HG03135 (cell line): ENCODE measurements at regions not wholly inside any gene's neighbourhood (a gene's known extent, or its start where the extent isn't known, plus 50 kb on each side); places are given as distances from the start of the nearest gene placed in this dataset.
"Not testable (repeated sequence)": the region's sequence is repeated elsewhere in the genome, so short reads cannot be mapped to it uniquely, and the experiment has no call there.

Experiments
- ATAC-seq: cut with Tn5 transposase; IDR thresholded peaks from one replicate; pipeline ENCODE4 v1.9.1; 2021; ENCODE audit warnings: mild to moderate bottlenecking, moderate library complexity; ENCODE audit not compliant: unreplicated experiment

DNA sequence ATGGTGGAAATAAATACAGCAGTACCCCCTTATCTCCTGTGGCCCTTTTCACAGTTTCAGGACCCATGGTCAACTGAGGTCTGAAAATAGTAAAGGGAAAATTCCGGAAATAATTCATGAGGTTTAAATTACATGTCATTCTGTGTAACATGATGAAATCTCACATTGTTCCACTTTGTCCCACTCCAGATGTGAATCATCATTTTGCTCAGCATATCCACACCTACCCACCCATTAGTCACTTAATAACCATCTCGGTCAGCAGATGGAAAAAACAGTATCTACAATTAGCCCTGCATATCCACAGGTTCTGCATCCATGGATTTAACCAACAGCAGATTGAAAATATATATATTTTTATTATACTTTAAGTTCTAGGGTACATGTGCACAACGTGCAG lies 86.9 kb upstream of the GORAB start:
- no peak for ATAC-seq

DNA sequence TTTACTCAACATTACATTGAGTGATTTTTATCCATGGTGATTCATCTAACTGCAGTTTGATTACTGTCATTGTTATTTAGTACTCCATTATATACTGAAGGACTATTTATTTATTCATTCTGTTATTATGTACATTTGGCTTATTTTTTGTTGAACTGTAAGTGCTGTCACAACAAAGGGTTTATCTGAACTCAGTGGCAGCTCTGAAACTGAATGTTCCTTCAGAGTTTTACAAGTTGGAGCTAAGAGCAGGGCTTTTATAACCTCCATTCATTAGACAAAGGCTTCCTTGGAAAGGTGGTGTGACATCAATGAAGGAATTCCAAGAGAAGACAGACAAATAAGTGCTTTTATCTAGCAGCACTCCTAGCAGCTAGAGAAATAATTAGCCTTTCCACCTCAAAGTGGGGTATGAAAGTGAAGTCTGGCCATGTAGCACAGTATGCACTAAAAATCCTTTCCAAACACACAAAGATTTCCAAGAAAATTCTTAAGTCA lies 83.3 kb upstream of the GORAB start:
- no peak for ATAC-seq

DNA sequence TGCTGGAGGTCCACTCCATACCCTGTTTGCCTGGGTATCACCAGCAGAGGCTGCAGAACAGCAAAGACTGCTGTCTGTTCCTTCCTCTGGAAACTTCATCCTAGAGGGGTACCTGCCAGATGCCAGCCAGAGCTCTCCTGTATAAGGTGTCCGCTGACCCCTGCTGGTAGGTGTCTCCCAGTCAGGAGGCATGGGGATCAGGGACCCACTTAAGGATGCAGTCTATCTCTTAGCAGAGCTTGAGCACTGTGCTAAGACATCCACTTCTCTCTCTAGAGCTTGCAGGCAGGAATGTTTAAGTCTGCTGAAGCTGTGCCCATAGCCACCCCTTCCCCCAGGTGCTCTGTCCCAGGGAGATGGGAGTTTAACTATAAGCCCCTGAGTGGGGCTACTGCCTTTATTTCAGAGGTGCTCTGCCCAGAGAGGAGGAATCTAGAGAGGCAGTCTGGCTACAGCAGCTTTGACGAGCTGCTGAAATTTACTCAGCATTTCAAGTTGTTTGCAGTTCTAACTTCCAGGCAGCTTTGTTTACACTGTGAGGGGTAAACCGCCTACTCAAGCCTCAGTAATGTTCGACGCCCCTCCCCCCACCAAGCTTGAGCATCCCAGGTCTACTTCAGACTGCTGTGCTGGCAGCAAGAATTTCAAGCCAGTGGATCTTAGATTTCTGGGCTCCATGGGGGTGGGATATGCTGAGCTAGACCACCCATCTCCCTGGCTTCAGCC lies 74.5 kb upstream of the GORAB start:
- ATAC-seq, result not testable (repeated sequence)

DNA sequence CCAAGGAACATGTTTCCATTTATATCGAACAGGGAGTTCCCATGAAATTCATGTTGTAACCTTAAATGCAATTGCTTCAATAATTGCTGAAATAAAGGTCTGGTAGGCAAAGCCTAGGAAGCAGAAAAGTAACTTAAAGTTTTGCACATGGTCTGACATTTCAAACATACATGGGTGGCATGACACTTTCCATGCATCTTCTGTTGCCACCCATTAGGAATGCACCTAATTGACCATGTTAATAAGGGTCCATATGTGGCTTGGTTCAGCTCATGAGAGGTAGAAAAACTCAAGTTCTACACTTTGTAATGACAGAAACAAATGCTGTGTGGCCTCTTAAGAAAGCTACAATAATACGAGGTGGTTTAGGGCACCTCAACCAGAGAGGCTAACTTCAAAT lies 72.0 kb upstream of the GORAB start:
- no peak for ATAC-seq

DNA sequence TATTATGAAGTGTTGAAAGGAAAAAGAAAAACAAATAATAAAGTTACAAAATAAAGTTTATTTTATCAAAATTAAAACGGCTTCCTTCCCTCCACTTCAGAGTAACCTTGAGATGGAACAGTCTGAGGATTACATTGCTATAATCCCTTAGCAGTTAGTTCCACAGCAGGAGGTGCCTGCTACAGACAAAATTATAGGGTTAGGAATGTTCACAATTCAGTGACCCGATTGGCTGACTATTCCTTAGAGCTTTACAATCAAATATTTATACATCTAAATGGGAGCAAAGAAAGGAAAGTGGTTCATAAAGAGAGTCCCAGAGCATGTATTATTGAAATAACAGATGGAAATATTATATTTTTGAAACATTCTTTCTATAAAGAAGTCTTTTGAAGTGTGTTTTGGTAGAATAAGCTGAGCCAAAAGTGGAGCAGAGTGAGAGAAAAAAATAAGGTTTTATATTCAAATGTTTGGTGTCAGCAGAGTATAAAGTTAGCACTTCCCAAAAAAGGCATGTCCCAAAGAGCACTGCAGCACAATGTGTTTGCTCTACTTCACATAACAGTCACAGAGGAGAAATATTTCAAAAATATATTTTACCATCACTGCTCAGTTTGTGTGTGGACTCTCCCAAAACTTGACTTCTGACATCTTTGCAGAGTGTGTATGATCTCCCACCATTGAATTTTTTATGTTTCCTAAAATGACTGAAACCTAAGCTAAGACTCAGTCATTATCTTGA lies 71.4 kb upstream of the GORAB start:
- no peak for ATAC-seq

DNA sequence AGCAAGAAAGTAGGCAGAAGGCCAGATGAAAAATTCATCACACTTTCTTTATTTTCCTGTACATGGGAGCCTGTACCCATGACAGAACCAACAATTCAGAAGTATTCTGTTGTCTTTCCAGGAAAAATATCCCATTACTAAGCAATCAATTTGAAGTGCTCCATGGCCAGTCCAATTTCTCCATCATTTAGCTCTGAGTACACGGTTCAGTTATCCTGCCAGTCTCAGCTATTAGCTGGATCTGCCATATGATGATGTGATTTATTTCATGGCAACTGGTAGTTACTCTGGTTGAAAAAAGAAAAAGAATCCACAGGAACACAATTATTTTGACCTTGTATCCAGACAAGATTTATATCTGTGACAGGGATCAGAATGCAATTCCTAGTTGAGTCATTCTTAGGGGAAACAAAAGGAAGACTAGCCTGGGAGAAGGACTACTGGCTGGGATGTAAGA lies 70.6 kb upstream of the GORAB start:
- no peak for ATAC-seq

DNA sequence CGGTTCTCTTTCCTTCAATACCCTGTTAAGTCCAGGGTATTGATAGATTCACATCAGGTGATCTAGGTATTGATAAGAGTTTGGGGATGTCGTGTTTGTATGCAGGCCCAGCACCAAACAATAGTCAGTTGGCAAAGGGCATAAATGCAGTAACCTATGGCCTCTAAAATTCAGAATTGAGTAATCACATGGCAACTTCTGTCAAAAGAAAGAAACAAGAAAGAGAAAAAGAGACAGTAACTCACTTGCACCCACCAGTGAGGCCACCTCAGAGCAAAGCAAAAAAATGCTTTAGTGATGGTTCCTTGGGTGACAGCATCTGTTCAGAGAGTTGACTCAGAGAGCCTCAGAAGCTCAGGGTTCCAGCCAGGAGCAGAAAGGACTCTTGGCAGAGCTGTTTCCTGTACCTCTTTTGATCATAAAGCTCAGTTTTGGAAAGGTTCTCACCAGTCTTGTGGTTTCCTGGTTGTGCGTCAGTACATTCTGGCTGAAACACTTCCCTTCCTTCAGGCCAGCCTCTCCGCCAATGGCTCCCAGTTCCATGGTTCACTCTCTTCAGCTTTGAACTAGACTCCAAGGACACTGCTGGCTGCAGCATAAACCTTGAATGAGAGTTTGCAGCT lies 70.1 kb upstream of the GORAB start:
- ATAC-seq, result no peak

DNA sequence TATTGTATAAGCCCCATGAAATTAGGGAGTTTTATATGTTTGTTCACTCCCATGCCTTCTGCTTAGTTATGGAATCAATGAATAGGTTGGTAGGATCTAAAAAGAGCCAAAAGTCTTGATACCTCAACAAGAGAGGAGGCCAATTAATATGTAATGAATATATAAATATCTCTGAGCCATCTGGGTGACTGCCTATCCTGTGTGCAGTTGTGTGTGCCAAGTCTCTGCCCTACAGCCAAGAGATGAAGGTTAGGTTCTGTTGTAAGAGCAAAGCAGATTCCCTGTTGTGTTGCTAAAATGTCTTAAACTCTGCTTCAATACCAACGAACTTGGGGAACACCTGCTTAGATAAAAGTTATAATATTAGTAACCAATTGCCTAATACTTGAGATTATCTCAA lies 61.8 kb upstream of the GORAB start:
- no peak for ATAC-seq

DNA sequence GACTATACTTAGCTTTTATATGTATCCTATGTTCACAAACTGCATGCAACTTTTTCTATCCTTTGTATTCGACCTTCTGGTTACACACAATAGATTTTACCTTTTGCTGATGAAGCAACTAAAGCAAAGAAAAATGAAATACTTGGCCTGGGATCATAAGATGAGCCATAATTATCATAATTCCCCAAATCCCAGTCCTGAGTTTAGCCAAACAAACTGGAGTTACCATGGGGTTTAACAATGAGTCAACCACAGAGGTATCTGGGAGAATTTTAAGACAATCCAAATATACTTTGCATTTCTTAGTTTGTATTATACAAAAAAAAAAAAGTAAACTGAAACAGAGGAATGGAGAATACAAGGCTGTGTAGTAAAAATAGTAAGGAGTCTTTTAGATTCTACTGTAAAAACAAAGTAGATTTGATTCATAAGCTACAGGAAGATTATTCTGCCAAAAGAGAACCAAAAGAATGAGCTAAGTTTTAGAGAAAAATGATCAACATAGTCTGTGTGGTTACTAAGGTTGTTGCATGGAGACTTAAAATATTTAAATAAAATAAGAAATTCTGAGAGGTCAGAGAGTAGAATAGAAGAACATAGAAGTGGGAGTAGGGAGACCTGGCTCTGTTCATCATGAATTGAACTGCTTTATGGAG lies 60.4 kb upstream of the GORAB start:
- no peak for ATAC-seq

DNA sequence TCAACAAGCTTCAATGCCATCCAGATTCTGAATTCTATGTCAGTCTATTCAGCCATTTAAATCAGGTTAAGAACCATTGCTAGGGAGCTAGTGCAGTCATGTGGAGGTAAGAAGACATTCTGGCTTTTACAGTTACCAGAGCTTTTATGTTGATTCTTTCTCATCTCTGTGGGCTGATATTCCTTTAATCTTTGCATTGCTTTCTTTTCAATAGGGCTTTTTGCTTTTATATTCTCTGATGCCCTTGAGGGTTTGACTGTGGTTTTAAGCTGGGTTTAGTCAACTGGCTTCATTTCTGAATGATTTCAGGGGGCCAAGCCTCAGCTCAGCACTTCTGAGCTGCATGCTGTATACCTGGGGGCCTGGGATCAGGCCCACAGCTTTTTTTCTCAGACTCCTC lies 51.0 kb upstream of the GORAB start:
- no peak for ATAC-seq
